IPS-15b (cell line): ENCODE measurements at regions not wholly inside any gene's neighbourhood (a gene's known extent, or its start where the extent isn't known, plus 50 kb on each side); places are given as distances from the start of the nearest gene placed in this dataset.

Source experiments
- H3K27me3 ChIP-seq: one replicate; pipeline ENCODE4 v1.6.1; 2013; ENCODE audit warnings: low read length; ENCODE audit not compliant: control insufficient read depth, insufficient read depth
- H3K36me3 ChIP-seq: one replicate; pipeline ENCODE4 v1.6.1; 2013; ENCODE audit warnings: low read length; ENCODE audit not compliant: control insufficient read depth, insufficient read depth
- H3K4me1 ChIP-seq: one replicate; pipeline ENCODE4 v1.6.1; 2013; ENCODE audit warnings: mild to moderate bottlenecking, low read length; ENCODE audit not compliant: control insufficient read depth, insufficient read depth
- H3K4me3 ChIP-seq: one replicate; pipeline ENCODE4 v1.5.1; 2013; ENCODE audit warnings: low read depth, low read length
- H3K9ac ChIP-seq: one replicate; pipeline ENCODE4 v1.6.1; 2013; ENCODE audit warnings: low read depth, mild to moderate bottlenecking, low read length
- H3K9me3 ChIP-seq: one replicate; pipeline ENCODE4 v1.6.1; 2013; ENCODE audit warnings: mild to moderate bottlenecking, low read length; ENCODE audit not compliant: control insufficient read depth, insufficient read depth

DNA sequence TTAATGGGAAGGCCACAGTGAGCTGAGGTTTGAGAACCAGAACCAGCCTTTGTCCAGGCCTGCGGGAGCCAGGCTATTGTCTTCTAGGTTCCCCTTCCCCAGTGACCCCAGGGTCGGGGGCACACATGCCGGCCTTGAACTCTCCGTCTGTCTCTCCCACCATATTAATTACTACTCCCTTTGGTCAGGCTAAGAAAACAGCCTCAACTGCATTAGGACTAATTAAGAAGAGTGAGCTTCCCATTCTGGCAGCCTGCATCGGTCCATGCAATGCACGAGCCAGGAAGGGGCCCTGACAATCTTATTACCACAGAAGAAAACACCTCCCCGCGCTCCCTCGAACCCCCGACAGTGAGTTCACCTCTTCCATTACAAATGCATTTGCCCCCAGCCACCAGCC is 380.2 kb upstream of the ZFHX3 start:
- Histone ChIP-seq H3K9ac (no peak overlapping the region), H3K27me3 (no peaks in the 10 kb centered on the region), H3K36me3 (no peaks in the 10 kb centered on the region), H3K4me3 (no peak overlapping the region), H3K9me3 (no peaks in the 10 kb centered on the region), H3K4me1 (peaks cover under 1% of the 10 kb centered on the region)

DNA sequence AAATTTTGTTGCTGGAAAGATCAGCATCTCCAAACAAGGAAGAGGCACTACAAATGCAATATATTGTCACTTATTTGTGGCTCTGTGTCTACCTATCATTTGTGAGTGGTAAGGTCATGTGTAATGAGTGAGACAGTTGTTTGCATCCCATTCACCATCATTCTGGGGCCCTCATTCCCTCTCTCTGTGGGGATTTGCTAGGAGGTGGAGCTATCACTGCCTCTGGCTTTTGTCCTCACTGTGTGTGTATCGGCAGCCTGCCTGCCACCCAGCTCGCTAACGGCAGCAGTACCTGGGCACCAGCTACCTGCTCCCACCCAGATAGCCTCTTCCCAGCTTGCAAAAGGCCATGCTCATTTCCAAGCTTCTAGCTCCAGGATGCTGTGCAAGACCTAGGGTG is 379.2 kb upstream of the ZFHX3 start:
- no peaks in the 10 kb centered on the region for H3K4me1 ChIP-seq
- no peak overlapping the region for H3K4me3 ChIP-seq
- H3K27me3 ChIP-seq = no peaks in the 10 kb centered on the region
- H3K36me3 ChIP-seq = no peaks in the 10 kb centered on the region
- no peaks in the 10 kb centered on the region for H3K9me3 ChIP-seq
- no peak overlapping the region for H3K9ac ChIP-seq

- Histone ChIP-seq H3K9me3 (no peaks in the 10 kb centered on the region), H3K36me3 (no peaks in the 10 kb centered on the region), H3K27me3 (no peaks in the 10 kb centered on the region), H3K4me1 (no peaks in the 10 kb centered on the region), H3K4me3 (no peak overlapping the region), H3K9ac (no peak overlapping the region)
Measured at GRCh38 chr16:73426433-73427160, 378.7 kb upstream of the ZFHX3 start.

- no peak overlapping the region for H3K4me3 ChIP-seq
- no peaks in the 10 kb centered on the region for H3K36me3 ChIP-seq
- no peaks in the 10 kb centered on the region for H3K4me1 ChIP-seq
- H3K27me3 ChIP-seq = no peaks in the 10 kb centered on the region
- no peak overlapping the region for H3K9ac ChIP-seq
- H3K9me3 ChIP-seq = no peaks in the 10 kb centered on the region
Measured at GRCh38 chr16:73420676-73421075, 372.7 kb upstream of the ZFHX3 start.

DNA sequence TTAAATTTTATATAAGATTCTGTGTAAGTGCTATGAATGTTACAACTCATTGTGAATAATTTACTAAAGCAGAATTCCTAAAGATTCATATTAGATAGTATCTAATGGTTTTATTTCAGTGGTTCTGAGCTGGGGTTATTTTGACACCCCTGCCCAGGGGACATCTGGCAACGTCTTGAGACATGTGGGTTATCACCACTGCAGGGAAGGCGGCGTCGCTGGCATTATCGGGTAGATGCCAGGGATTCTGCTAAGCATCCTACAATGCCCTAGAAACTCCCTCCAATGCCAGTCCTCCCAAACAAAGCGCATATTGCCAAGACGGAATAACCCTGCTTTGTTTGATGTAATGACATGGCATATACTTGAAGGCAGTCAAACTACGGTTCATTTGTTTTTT is 372.3 kb upstream of the ZFHX3 start:
- Histone ChIP-seq H3K4me3 (no peak overlapping the region), H3K9ac (no peak overlapping the region), H3K27me3 (no peaks in the 10 kb centered on the region), H3K36me3 (no peaks in the 10 kb centered on the region), H3K4me1 (no peaks in the 10 kb centered on the region), H3K9me3 (no peaks in the 10 kb centered on the region)

- Histone ChIP-seq H3K36me3 (no peaks in the 10 kb centered on the region), H3K9ac (no peak overlapping the region), H3K9me3 (no peaks in the 10 kb centered on the region), H3K4me1 (no peaks in the 10 kb centered on the region), H3K4me3 (no peak overlapping the region), H3K27me3 (no peaks in the 10 kb centered on the region)
Measured at GRCh38 chr16:73418691-73419090, 370.8 kb upstream of the ZFHX3 start.

DNA sequence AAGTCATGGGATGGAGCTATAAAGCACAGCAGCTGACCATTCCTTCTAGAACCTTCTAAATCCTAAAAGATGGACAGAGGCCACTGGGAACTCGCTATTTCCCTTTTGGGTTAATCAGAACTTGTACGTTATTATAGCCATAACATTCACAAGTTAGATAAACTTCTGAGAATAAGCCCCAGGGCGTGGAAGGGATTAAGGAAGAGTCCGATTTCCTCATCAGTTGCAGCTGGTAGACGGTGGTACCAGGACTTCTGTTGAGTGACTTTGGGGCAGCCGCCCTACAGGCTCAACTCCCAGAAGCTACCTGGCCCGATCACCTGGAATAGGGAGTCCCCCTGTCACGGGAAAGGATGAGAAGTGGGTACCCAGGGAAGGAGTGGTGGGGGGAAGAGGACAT is 370.1 kb upstream of the ZFHX3 start:
- Histone ChIP-seq H3K9me3 (no peaks in the 10 kb centered on the region), H3K9ac (no peak overlapping the region), H3K4me1 (no peaks in the 10 kb centered on the region), H3K36me3 (no peaks in the 10 kb centered on the region), H3K27me3 (no peaks in the 10 kb centered on the region), H3K4me3 (no peak overlapping the region)

- Histone ChIP-seq H3K4me3 (no peak overlapping the region), H3K27me3 (no peaks in the 10 kb centered on the region), H3K9ac (no peak overlapping the region), H3K9me3 (no peaks in the 10 kb centered on the region), H3K4me1 (no peaks in the 10 kb centered on the region), H3K36me3 (no peaks in the 10 kb centered on the region)
Measured at GRCh38 chr16:73415286-73415685, 367.4 kb upstream of the ZFHX3 start.

DNA sequence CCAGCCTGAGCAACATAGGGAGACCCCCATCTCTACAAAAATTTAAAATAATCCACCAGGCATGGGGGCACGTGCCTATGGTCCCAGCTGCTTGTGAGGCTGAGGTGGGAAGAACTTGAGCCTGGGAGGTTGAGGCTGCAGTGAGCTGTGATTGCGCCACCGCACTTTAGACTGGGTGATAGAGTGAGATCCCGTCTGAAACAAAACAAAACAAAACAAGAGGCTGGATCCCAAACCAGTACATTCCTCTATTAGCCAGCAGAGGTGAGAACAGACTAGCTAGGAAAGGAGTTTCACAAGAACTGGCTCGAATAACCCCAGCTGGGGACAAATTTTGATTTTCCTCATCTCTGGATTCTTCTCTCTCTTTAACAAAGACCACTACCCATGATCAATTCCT is 366.7 kb upstream of the ZFHX3 start:
- Histone ChIP-seq H3K9ac (no peak overlapping the region), H3K4me1 (no peaks in the 10 kb centered on the region), H3K9me3 (no peaks in the 10 kb centered on the region), H3K36me3 (no peaks in the 10 kb centered on the region), H3K27me3 (no peaks in the 10 kb centered on the region), H3K4me3 (no peak overlapping the region)

- H3K9me3 ChIP-seq = no peaks in the 10 kb centered on the region
- no peak overlapping the region for H3K9ac ChIP-seq
- H3K27me3 ChIP-seq = no peaks in the 10 kb centered on the region
- H3K4me3 ChIP-seq = no peak overlapping the region
- no peaks in the 10 kb centered on the region for H3K36me3 ChIP-seq
- no peaks in the 10 kb centered on the region for H3K4me1 ChIP-seq
Measured at GRCh38 chr16:73413830-73414190, 365.9 kb upstream of the ZFHX3 start.

DNA sequence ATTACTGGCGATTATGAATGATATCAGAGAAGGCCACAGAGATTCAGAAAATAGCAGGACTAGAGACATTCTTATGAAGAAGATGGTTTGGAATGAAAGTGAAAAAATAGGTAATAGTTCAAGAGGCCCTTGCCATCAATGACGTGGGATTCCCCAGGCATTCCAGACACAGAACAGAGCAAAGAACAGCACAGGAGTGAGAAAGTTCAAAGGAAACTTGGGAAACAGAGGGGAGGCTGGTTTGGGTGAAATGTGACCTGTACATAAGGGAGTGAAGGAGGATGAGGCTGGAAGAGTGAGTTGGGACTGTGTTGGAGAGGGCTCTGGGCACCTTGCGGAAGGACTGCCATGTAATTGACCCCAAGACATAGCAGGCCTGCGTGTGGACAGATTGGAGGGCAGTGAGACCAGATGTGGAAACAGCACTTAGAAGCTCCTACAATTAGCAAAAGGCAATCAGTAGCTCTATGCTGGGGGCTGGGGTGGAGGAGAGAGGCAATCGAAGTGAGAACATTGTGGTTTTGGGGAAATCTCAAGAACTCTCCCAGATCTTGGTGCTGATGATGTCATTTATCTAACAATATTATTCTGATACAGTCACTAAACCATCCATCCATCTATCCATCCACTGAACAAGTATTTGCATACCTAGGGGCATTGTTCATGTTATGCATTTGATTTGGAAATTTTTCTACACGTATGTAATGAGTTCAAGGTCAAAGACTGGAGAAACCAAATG is 365.3 kb upstream of the ZFHX3 start:
- Histone ChIP-seq H3K9me3 (no peaks in the 10 kb centered on the region), H3K27me3 (no peaks in the 10 kb centered on the region), H3K9ac (no peak overlapping the region), H3K36me3 (no peaks in the 10 kb centered on the region), H3K4me1 (no peaks in the 10 kb centered on the region), H3K4me3 (no peak overlapping the region)

- Histone ChIP-seq H3K4me3 (no peak overlapping the region), H3K27me3 (no peaks in the 10 kb centered on the region), H3K9ac (no peak overlapping the region), H3K36me3 (no peaks in the 10 kb centered on the region), H3K9me3 (no peaks in the 10 kb centered on the region), H3K4me1 (no peaks in the 10 kb centered on the region)
Measured at GRCh38 chr16:73412416-73412815, 364.5 kb upstream of the ZFHX3 start.
